Stimulated activated CD8-positive, alpha-beta memory T cell treated with anti-CD3 and anti-CD28 coated beads, Interleukin-7, amount 100 ng/mL, for 24 hours (primary cell): ENCODE measurements at regions not wholly inside any gene's neighbourhood (a gene's known extent, or its start where the extent isn't known, plus 50 kb on each side); places are given as distances from the start of the nearest gene placed in this dataset.
"Not testable (repeated sequence)": the region's sequence is repeated elsewhere in the genome, so short reads cannot be mapped to it uniquely, and the experiment has no call there.

Experiments used
- DNase-seq: peaks from one replicate; pipeline ENCODE4 v3.0.0-alpha.2; 2020; ENCODE audit warnings: low read depth

- no peak for DNase-seq
These were observed 506.2 kb upstream of the SLC39A10 start for GRCh38 chr2:195150819-195151218.

- no peak for DNase-seq
These were observed 509.0 kb upstream of the SLC39A10 start for GRCh38 chr2:195148004-195148403.

GRCh38 chr2:195146761-195147541, 510.1 kb upstream of the SLC39A10 start:
- DNase-seq = no peak

GRCh38 chr2:195138435-195138834, 518.6 kb upstream of the SLC39A10 start:
- no peak for DNase-seq

GRCh38 chr2:195125889-195126288, 531.1 kb upstream of the SLC39A10 start:
- not testable (repeated sequence) for DNase-seq

- DNase-seq = no peak
These were observed 532.5 kb upstream of the SLC39A10 start for GRCh38 chr2:195124391-195125079.

GRCh38 chr2:195122653-195123052, 534.4 kb upstream of the SLC39A10 start:
- DNase-seq = no peak

- no peak for DNase-seq
These were observed 535.7 kb upstream of the SLC39A10 start for GRCh38 chr2:195121341-195121740.

GRCh38 chr2:195119231-195119630, 537.8 kb upstream of the SLC39A10 start:
- DNase-seq = no peak

- DNase-seq = no peak
These were observed 538.8 kb upstream of the SLC39A10 start for GRCh38 chr2:195118276-195118675.

GRCh38 chr2:195117011-195117410, 540.0 kb upstream of the SLC39A10 start:
- no peak for DNase-seq

GRCh38 chr2:195115738-195116137, 541.3 kb upstream of the SLC39A10 start:
- DNase-seq = no peak

GRCh38 chr2:195108182-195108581, 548.8 kb upstream of the SLC39A10 start:
- no peak for DNase-seq

- no peak for DNase-seq
These were observed 550.2 kb upstream of the SLC39A10 start for GRCh38 chr2:195106681-195107380.

GRCh38 chr2:195105581-195105980, 551.4 kb upstream of the SLC39A10 start:
- no peak for DNase-seq

GRCh38 chr2:195094330-195094729, 562.7 kb upstream of the SLC39A10 start:
- DNase-seq = no peak

GRCh38 chr2:195092341-195092740, 564.7 kb upstream of the SLC39A10 start:
- DNase-seq = no peak

- not testable (repeated sequence) for DNase-seq
These were observed 584.2 kb upstream of the SLC39A10 start for GRCh38 chr2:195072806-195073205.

- no peak for DNase-seq
These were observed 600.0 kb upstream of the SLC39A10 start for GRCh38 chr2:195057001-195057400.

- DNase-seq = no peak
These were observed 601.0 kb upstream of the SLC39A10 start for GRCh38 chr2:195055996-195056395.

GRCh38 chr2:195051401-195051800, 605.6 kb upstream of the SLC39A10 start:
- no peak for DNase-seq

- no peak for DNase-seq
These were observed 607.5 kb upstream of the SLC39A10 start for GRCh38 chr2:195049372-195050031.
